H9 (cell line): ENCODE measurements at regions not wholly inside any gene's neighbourhood (a gene's known extent, or its start where the extent isn't known, plus 50 kb on each side); places are given as distances from the start of the nearest gene placed in this dataset.

ENCODE experiments used
- DNase-seq: peaks from one replicate; pipeline ENCODE4 v3.0.0-alpha.2; 2017
- H2AFZ ChIP-seq: one replicate; pipeline ENCODE4 v1.6.1; 2013; ENCODE audit warnings: mild to moderate bottlenecking, low read length, control low read depth, moderate library complexity
- H2AK5ac ChIP-seq: 2 replicates; pipeline ENCODE4 v1.6.1; 2013; ENCODE audit warnings: low read length, control low read depth, mixed read lengths; ENCODE audit not compliant: insufficient read length
- H2BK120ac ChIP-seq: one replicate; pipeline ENCODE4 v1.6.1; 2013; ENCODE audit warnings: low read depth, mild to moderate bottlenecking, low read length, control low read depth, inconsistent platforms; ENCODE audit not compliant: poor library complexity, severe bottlenecking
- H2BK12ac ChIP-seq: 2 replicates; pipeline ENCODE4 v1.6.1; 2013; ENCODE audit warnings: low read length, control low read depth, mixed read lengths, low read depth; ENCODE audit not compliant: insufficient read length
- H2BK15ac ChIP-seq: 2 replicates; pipeline ENCODE4 v1.6.1; 2013; ENCODE audit warnings: low read depth, low read length, control low read depth
- H2BK20ac ChIP-seq: one replicate; pipeline ENCODE4 v1.6.1; 2013; ENCODE audit warnings: low read depth, mild to moderate bottlenecking, low read length, control low read depth, inconsistent platforms; ENCODE audit not compliant: poor library complexity, severe bottlenecking
- H2BK5ac ChIP-seq: 2 replicates; pipeline ENCODE4 v1.6.1; 2013; ENCODE audit warnings: low read length, control low read depth, mixed read lengths; ENCODE audit not compliant: insufficient read length
- H3K14ac ChIP-seq: 2 replicates; pipeline ENCODE4 v1.6.1; 2013; ENCODE audit warnings: low read length, control low read depth; ENCODE audit not compliant: insufficient read depth
- H3K18ac ChIP-seq: 2 replicates; pipeline ENCODE4 v1.6.1; 2013; ENCODE audit warnings: low read depth, mild to moderate bottlenecking, mixed read lengths, low read length, control low read depth; ENCODE audit not compliant: insufficient read length
- H3K23ac ChIP-seq: 2 replicates; pipeline ENCODE4 v1.6.1; 2013; ENCODE audit warnings: low read length, control low read depth, mixed read lengths, low read depth; ENCODE audit not compliant: insufficient read length
- H3K23me2 ChIP-seq: 2 replicates; pipeline ENCODE4 v1.6.1; 2013; ENCODE audit warnings: low read depth, mild to moderate bottlenecking, mixed read lengths, low read length, control low read depth; ENCODE audit not compliant: insufficient read length, poor library complexity, severe bottlenecking
- H3K27ac ChIP-seq: 2 replicates; pipeline ENCODE4 v1.5.1; 2013; ENCODE audit warnings: low read length, control low read depth, mixed read lengths, low read depth; ENCODE audit not compliant: insufficient read length
- H3K27me3 ChIP-seq: 2 replicates; pipeline ENCODE4 v1.6.1; 2013; ENCODE audit warnings: low read length, control low read depth, inconsistent platforms; ENCODE audit not compliant: insufficient read depth
- H3K4ac ChIP-seq: 2 replicates; pipeline ENCODE4 v1.6.1; 2013; ENCODE audit warnings: low read depth, mild to moderate bottlenecking, control low read depth, inconsistent platforms, low read length, moderate library complexity
- H3K4me1 ChIP-seq: 2 replicates; pipeline ENCODE4 v1.6.1; 2013; ENCODE audit warnings: low read length, control low read depth, inconsistent platforms; ENCODE audit not compliant: insufficient read depth
- H3K4me2 ChIP-seq: 2 replicates; pipeline ENCODE4 v1.6.1; 2013; ENCODE audit warnings: low read length, control low read depth, mixed read lengths; ENCODE audit not compliant: insufficient read length, insufficient read depth
- H3K56ac ChIP-seq: 2 replicates; pipeline ENCODE4 v1.6.1; 2013; ENCODE audit warnings: low read depth, mild to moderate bottlenecking, mixed read lengths, low read length, control low read depth; ENCODE audit not compliant: insufficient read length
- H3K79me1 ChIP-seq: 2 replicates; pipeline ENCODE4 v1.6.1; 2013; ENCODE audit warnings: low read depth, mild to moderate bottlenecking, moderate library complexity, low read length, control low read depth, inconsistent platforms; ENCODE audit not compliant: insufficient read depth, poor library complexity, severe bottlenecking
- H3K79me2 ChIP-seq: 2 replicates; pipeline ENCODE4 v1.6.1; 2013; ENCODE audit warnings: low read length, control low read depth, inconsistent platforms; ENCODE audit not compliant: insufficient read depth
- H3K9ac ChIP-seq: 2 replicates; pipeline ENCODE4 v1.6.1; 2013; ENCODE audit warnings: low read length, control low read depth, mixed read lengths; ENCODE audit not compliant: insufficient read length; ENCODE audit errors: extremely low read depth
- H3K9me3 ChIP-seq: one replicate; pipeline ENCODE4 v1.6.1; 2013; ENCODE audit warnings: low read depth, low read length, inconsistent platforms; ENCODE audit not compliant: control insufficient read depth
- H3T11ph ChIP-seq: one replicate; pipeline ENCODE4 v1.6.1; 2013; ENCODE audit warnings: mild to moderate bottlenecking, low read length, control low read depth, inconsistent platforms
- H4K20me1 ChIP-seq: one replicate; pipeline ENCODE4 v1.6.1; 2013; ENCODE audit not compliant: control insufficient read depth, insufficient read length, insufficient read depth
- H4K5ac ChIP-seq: 2 replicates; pipeline ENCODE4 v1.6.1; 2013; ENCODE audit warnings: low read depth, mild to moderate bottlenecking, mixed read lengths, low read length, control low read depth; ENCODE audit not compliant: insufficient read length
- H4K8ac ChIP-seq: replicated peaks from 2 replicates; pipeline ENCODE4 v1.6.1; 2013; ENCODE audit warnings: low read length, control low read depth, mixed read lengths, low read depth; ENCODE audit not compliant: insufficient read length
- H4K91ac ChIP-seq: 2 replicates; pipeline ENCODE4 v1.6.1; 2013; ENCODE audit warnings: low read depth, mild to moderate bottlenecking, moderate library complexity, mixed read lengths, low read length, control low read depth; ENCODE audit not compliant: insufficient read length
- H3K27ac Mint-ChIP-seq, 3 experiments: 2 replicates in 2 of 3; 3 replicates in 1 of 3; pipeline ENCODE4 v1.8.0; 2020 to 2021; ENCODE audit warnings: mixed read lengths in 3 of 3, mild to moderate bottlenecking in 1 of 3, moderate library complexity in 1 of 3
- H3K27me3 Mint-ChIP-seq: 2 replicates; pipeline ENCODE4 v1.8.0; 2021; ENCODE audit warnings: low read depth, mild to moderate bottlenecking, moderate library complexity, mixed read lengths
- H3K36me3 Mint-ChIP-seq, 3 experiments: 2 replicates in 2 of 3; 3 replicates in 1 of 3; pipeline ENCODE4 v1.8.0; 2020 to 2021; ENCODE audit warnings: low read depth in 3 of 3, mixed read lengths in 3 of 3; ENCODE audit not compliant: insufficient read depth in 1 of 3
- H3K4me1 Mint-ChIP-seq, 2 experiments: 2 replicates each; pipeline ENCODE4 v1.8.0; 2020; ENCODE audit warnings: mixed read lengths in 2 of 2
- H3K4me3 Mint-ChIP-seq, 2 experiments: 2 replicates in 1 of 2; 3 replicates in 1 of 2; pipeline ENCODE4 v1.8.0; 2020 to 2021; ENCODE audit warnings: mild to moderate bottlenecking in 2 of 2, mixed read lengths in 2 of 2, moderate library complexity in 1 of 2
- H3K9me3 Mint-ChIP-seq, 2 experiments: 2 replicates in 1 of 2; 3 replicates in 1 of 2; pipeline ENCODE4 v1.8.0; 2020; ENCODE audit warnings: mild to moderate bottlenecking in 2 of 2, mixed read lengths in 2 of 2, moderate library complexity in 1 of 2
- CTCF ChIP-seq: fragments of 200-600 bp; sonication (generic); conservative IDR thresholded peaks from 3 replicates; pipeline ENCODE4 v1.8.0; 2021; ENCODE audit warnings: antibody characterized with exemption, mild to moderate bottlenecking
- WGBS: extraction: QIAGEN DNeasy Blood & Tissue Kit; methylation state at CpG from one replicate; pipeline ENCODE4 v1.1.7; 2013; ENCODE audit warnings: missing lambda C conversion rate, low lambda C conversion rate, mixed read lengths; ENCODE audit not compliant: insufficient read length; ENCODE audit errors: extremely low coverage; 5-methylcytosine and 5-hydroxymethylcytosine counted together

GRCh38 chr5:52007230-52007858, 624.1 kb downstream of the ISL1 start:
- H2BK20ac ChIP-seq = no peak overlapping the region
- WGBS = no CpG with 5 or more reads among the region's 5 CpGs
- no peak overlapping the region for H3K56ac ChIP-seq
- H3K27ac ChIP-seq = no peak overlapping the region
- H2BK12ac ChIP-seq = no peak overlapping the region
- Mint-ChIP-seq H3K4me1 (peaks cover 5 to 7% of the 10 kb centered on the region in 2 experiments), H3K9me3 (no peaks in the 10 kb centered on the region), H3K27me3 (no peaks in the 10 kb centered on the region), H3K27ac (peak overlapping the region in 1 of 3 experiments; percentile 65; a peak in 1 of 7 replicates), H3K36me3 (no peaks in the 10 kb centered on the region; a peak in 1 of 7 replicates), H3K4me3 (no peak overlapping the region)
- H2AFZ ChIP-seq = no peak overlapping the region
- H3T11ph ChIP-seq = no peak overlapping the region
- no peak overlapping the region for H4K8ac ChIP-seq
- H4K5ac ChIP-seq = no peak overlapping the region
- no peaks in the 10 kb centered on the region for H3K4me1 ChIP-seq
- no peaks in the 10 kb centered on the region for H3K23me2 ChIP-seq
- H3K14ac ChIP-seq = no peak overlapping the region
- H4K91ac ChIP-seq = no peak overlapping the region
- no peak overlapping the region for H3K4ac ChIP-seq
- no peaks in the 10 kb centered on the region for H3K27me3 ChIP-seq
- H3K9ac ChIP-seq = no peak overlapping the region
- no peak overlapping the region for H2BK5ac ChIP-seq
- no peak overlapping the region for H3K4me2 ChIP-seq
- no peak overlapping the region for H2AK5ac ChIP-seq
- H4K20me1 ChIP-seq = no peaks in the 10 kb centered on the region
- no peaks in the 10 kb centered on the region for H3K79me1 ChIP-seq
- TF ChIP-seq CTCF = peak; percentile 89
- H3K79me2 ChIP-seq = no peaks in the 10 kb centered on the region
- H3K18ac ChIP-seq = no peak overlapping the region
- H3K23ac ChIP-seq = no peak overlapping the region
- H3K9me3 ChIP-seq = no peaks in the 10 kb centered on the region
- peak; percentile 33 for DNase-seq
- H2BK120ac ChIP-seq = no peak overlapping the region
- no peak overlapping the region for H2BK15ac ChIP-seq
